OCI-M1 (cell line): ENCODE measurements at regions not wholly inside any gene's neighbourhood (a gene's known extent, or its start where the extent isn't known, plus 50 kb on each side); places are given as distances from the start of the nearest gene placed in this dataset.

Experiments
- DNase-seq: peaks from one replicate; lab custom pipeline; 2025; lab: John Stamatoyannopoulos, UW

DNA sequence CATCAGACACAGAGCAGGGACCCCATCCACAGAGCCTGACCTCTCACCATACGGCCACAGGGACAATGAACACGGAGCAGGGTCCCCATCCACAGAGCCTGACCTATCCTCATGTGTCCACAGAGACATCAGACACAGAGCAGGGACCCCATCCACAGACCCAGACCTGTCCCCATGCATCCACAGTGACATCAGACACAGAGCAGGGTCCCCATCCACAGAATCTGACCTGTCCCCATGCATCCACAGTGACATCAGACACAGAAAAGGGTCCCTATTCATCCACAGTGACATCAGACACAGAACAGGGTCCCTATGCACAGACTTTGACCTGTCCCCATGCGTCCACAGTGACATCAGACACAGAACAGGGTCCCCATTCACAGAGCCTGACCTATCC lies 325.1 kb upstream of the RAB6C start:
- DNase-seq = no peak

DNA sequence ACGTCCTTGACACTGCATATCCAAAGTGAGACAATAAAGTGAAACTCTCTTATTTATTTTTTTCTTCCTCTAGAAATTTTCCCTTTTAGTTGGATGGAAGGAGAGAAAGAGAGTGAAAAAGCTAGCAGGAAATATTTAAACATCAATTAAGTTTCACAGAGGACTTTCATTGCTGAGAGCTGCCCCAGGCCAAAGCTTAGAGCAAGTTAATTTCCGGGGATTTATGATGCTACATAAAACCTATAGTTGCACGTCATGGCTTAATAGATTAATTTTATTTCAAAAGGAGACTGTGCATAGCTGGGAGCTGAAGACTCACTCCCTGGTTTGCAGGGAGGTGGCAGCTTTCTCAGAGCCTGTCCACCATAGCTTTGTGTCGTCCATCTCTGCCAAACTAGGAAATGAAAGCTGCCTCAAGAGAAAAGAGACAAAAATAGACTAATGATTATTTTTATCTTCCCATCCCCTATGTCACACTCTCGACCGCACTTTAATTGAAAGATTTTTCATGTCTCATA lies 323.3 kb upstream of the RAB6C start:
- DNase-seq = no peak

DNA sequence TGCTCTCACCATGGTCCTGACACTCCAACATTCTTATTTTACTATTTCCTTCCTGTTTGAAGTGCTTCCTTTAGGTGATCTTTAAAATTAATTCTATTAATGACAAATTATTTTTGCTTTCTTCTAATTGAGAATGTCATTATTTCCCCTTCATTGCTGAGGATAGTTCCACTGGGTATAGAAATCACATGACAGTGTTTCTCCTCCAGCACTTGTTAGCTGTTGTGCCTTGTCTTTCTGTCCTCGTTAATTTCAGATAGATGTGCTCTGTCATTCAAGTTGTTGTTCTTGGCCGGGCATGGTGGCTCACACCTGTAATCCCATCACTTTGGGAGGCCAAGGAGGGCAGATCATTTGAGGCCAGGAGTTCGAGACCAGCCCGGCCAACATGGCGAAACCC lies 321.0 kb upstream of the RAB6C start:
- no peak for DNase-seq

DNA sequence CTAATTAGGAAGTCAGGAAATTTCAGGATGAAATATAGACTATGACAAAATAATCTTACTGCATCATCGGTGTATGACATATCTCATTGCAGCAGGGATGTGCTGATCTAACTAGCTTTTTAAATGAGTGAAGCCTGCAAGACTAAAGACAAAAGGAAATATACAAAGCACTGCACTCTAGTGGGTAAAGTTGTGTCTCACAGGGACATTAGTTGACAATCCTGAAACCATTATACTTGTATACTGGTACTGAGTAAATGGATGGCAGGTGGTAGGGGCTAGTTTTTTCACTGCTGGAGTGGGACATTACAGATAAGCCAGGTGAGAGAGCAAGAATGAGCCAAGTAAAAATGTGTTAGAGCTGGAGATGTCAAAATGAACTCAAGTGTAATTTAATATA lies 317.5 kb upstream of the RAB6C start:
- DNase-seq = no peak

DNA sequence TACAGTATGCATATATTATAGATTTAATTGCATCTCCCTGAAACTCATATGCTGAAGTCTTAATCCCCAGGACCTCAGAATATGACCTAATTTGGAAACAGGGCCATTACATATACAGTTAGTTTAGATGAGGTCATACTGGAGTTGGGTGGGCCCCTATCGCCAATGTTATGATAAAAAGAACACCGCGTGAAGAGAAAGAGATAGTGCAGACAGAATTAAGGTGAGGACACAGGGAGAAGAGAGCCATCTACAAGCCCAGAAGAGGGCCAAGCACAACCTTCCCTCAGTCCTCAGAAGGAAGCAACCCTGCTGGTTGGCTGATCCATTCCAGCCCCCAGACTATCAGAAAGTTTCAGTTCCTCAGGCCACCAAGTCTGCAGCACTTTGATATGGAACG lies 311.9 kb upstream of the RAB6C start:
- no peak for DNase-seq

DNA sequence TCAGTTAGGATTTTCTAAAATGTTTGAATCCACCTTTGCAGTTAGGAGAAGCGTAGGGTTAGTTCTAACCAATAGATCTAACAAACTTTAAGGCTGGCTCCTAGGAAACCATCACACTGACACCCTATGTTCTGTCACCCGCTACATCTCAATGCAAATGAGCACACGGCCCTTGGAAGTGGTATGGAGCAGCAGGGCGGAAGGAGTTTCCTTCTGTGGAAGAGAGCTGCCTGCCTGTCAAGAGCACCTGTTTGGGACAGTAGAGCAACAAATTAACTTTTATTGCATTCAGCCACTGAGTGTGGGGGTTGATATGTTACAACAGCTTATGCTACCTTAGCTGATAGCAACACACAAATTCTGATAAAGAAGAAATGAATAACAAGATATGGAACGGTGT lies 306.9 kb upstream of the RAB6C start:
- no peak for DNase-seq

DNA sequence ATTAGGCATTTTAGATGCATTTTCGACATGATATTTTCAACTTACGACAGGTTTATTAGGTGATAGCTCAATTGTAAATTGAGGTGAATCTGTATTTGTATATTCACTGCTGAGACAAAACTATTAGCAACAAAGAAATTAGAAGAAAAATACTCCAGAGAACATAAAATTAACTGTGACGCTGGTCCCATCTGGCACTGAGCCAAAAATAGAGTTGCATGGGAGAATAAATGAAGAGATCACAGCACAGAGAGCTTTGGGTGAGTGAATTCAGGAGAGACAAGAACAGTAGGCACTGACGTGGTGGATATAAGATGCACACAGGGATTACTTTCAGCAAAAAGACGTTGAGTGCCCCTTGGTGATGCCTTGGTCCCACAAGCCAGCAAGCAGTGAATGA lies 306.2 kb upstream of the RAB6C start:
- no peak for DNase-seq

DNA sequence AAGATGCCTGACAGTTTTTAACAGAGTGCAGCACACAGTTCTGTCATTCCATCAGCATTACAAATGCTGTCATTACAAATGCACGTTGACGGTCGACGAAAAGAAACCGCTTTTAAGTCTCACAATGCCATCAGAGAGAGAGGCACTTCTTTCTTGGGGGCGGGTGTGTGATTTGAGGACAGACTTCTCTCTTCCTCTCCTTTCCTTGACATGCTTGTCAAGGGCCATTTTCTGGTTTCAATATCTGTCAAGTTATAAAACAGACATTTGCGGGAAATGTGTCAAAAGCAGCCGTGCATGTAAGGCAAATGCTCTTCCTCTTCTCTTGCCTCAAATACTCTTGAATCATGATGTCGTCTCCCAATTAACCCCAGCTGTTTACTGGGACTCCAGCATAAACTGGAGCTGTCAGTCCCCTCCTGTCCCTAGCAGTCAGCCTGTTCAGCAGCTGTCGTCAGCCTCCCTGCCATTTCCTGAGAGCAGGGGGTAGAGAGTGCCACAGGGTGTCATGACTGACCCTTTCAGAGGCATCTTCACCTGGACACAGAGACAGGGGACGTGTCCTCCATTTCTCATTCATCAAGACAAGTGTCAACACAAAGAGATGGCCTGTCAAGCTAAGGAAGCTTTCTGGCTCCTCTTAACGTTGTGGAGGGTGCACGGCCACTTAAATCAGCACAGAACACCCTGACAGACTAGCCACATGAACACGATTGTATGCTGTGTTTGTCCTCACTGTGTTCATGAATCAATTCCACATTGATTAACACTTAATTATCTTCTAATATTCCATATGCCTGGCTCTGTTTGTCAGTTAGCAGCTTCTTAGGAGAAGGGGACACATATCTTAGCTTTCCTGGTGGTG lies 305.4 kb upstream of the RAB6C start:
- no peak for DNase-seq

DNA sequence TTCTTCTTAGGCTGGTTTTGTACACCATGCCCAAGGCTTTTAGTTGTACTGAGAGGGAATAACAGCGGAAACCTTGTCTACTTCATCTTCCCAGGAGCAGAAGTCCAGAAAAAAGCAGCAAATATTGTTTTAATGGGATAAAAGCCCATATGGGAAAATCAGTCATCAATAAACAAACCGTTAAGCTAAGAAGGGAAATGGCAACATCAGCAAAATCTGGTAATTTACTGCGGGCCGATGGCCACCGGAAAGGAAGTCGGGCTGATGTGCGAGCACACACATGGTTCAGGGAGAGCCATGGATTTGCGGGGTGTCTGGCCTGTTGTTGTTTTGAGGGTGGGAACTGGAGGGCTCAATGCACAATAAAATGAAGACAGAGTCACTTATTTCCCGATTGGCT lies 300.7 kb upstream of the RAB6C start:
- DNase-seq = no peak

DNA sequence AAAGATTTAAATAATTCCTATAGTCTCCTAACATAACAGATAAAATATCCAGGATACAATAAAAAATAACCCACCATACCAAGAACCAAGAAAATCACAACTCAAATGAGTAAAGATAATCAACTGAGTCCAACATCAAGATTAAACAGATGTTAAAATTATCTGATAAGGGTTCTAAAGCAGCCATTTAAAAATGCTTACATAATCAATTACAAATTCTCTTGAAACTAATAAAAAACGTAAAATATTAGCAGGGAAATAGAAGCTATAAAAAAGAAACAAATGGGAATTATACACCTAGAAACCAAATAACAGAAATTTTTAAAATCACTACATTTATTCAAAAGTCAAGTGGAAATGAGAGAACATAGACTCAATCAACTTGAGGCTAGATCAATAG lies 297.7 kb upstream of the RAB6C start:
- DNase-seq = no peak

DNA sequence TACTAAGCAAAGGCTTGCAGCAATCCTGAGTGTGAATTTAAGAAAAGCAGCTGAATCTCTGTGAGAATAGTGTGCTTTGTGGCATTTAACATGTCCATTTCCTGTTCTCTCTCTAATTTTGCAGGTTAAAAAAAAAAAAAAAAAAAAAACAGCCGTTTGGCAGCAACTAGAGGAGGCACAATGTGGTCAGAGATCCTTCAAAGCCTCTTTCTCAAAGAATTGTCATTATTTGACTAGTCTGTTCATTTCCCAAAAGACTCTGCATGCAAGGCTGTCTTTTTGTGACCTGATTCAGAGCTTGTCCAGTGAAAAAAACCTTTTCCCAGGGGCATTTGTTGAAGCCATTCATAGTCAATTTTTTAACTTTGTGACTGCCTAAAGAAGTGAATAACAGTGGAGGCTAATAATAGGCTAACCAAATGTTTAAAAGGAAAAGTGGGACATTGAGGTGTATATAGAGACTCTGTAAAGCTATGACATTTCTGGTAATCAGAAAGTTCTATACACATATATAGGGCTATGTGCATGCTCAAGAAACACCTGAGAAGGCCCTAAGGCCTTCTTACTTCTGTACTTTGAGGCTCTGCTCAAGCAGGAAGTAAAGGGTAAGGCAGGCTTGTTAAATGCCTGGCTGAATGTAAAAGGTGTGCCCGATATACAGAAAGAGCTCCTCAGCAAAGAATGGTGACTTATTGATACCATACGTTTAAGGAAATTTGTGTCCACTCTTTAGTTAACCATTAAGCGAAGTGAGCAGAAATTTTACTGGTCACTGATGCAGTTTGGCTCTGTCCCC lies 289.6 kb upstream of the RAB6C start:
- no peak for DNase-seq

DNA sequence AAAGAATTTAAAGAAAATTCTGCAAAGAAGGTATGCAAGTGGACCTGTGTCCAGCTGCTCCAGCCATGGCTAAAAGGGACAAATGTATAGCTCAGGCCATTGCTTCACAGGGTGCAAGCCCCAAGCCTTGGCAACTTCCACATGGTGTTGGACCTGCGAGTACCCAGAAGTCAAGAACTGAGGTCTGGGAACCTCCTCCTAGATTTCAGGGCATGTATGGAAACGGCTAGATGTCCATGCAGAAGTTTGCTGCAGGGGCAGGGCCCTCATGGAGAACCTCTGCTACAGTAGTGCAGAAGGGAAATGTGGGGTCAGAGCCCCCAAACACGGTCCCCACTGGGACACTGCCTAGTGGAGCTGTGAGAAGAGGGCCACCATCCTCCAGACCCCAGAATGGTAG lies 284.0 kb upstream of the RAB6C start:
- no peak for DNase-seq

DNA sequence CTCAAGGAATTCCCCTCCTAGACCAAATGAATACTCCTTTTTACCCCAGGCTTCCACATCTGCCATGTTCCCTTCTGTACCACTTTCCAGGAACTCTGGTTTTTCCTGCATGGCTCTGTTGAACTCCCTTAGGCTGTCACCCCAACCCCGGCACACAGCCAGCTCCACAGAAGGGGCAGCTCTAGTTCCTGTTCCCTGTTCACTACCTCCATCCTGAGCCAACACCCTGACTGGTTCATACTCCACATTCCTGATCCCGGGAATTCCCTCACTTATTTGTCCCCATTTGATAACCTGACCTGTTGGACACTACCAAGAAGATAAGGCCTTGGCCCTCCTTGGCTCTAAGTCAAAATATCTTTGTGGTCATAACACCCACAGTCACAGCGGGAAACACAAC lies 280.9 kb upstream of the RAB6C start:
- no peak for DNase-seq

DNA sequence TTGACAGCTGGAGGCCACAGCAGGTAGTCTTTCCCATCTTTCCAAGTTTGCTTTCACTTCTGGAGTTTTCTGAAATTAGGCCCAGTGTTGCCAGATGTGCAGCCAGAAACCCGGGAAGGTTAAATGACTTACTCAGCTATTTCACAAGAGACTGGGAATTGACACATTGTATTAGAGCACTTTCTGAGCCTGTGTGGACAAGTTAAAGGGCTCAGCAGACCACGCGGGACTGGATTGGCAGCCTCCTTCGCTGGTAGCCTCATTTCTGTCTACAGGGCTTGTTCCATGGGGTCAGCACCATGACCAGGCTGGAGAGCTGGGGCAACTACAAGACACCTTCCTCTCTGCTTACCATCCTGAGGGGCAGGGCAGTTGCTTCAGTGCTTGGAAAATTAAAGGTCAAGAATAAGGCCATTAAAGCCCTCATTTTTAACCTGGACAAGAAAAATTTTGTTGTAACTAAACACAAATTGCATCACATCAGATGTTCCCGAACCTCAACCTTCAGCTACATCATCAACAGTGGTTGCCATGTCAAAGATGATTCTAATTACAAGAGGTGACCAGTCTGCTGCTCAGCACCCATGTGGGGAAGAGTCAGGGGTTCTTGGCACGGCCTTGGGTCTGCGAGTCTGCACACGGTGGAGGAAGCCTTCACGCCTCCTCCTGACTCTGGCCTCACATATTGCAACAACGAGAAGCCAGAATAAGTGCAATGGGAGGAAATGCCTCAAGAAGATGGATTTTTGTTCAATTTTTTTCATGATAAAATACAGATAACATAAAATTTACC lies 279.5 kb upstream of the RAB6C start:
- no peak for DNase-seq

DNA sequence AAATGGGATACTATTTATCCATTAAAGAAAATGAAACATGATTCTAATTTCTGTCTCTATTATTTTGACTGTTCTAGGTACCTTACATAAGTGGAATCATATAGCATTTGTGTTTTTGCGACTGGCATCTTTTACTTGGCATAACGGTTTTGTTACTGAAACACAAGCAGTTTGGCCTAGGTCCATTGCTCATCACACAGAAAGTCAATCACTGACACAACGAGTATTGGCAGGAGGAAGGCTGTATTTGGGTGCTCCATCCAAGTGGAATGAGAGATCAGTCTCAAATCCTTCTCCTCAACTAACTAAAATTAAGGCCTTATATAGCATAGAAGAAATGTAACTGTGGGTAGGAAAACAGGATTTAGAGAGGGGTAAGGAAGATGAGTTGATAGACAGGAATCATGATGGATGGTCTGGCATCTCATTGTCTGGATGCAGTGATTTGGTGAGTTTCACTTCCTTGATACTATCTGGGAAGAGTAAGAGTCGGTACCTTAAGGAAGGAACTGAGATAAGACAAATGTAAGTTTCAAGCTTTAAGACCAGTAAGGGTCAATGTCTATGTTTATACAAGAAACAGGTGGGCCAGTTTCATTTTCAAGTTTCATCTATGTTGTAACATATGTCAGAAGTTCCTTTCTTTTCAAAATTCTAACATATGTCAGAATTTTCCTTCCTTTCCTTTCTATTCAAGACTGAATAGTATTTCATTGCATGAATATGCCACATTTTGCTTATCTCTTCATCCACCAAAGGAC lies 276.9 kb upstream of the RAB6C start:
- DNase-seq = no peak

DNA sequence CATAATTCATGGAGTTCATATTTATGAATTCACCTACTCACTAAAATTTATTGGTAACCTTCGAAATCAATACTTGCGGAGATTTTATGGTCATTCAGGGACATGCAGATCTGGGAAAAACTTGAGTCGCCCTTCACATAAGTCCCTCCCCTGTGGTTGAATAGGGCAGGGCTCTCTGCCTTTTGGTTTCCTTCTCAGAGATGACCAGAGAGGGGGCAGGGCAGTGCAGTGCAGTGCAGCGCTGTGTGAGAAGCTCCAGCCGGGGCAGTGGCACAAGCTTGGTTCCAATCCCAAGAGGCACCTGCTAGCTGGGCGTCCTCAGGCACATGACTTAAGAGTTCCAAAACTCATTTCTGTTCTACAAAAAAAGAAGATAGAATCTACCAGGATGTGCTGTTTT lies 274.4 kb upstream of the RAB6C start:
- no peak for DNase-seq

DNA sequence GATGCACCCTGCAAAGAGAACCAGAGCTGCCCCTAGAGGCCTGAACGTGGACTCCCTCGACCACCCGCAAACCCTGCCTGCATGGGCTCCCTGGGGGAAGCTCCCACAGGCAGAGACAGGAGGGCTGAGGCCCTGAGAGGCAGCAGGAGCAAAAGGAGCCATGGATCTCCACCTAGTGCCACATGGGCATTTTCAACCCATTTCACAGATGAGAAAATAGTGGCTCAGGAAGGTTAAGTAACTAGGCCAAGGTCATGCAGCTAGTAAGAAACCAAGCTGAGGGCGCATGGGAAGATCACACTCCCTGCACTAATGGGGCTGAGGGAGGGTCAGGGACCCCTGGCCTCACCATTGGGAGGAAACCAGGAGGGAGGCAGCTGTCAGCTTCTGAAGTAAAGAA lies 271.7 kb upstream of the RAB6C start:
- DNase-seq = no peak

DNA sequence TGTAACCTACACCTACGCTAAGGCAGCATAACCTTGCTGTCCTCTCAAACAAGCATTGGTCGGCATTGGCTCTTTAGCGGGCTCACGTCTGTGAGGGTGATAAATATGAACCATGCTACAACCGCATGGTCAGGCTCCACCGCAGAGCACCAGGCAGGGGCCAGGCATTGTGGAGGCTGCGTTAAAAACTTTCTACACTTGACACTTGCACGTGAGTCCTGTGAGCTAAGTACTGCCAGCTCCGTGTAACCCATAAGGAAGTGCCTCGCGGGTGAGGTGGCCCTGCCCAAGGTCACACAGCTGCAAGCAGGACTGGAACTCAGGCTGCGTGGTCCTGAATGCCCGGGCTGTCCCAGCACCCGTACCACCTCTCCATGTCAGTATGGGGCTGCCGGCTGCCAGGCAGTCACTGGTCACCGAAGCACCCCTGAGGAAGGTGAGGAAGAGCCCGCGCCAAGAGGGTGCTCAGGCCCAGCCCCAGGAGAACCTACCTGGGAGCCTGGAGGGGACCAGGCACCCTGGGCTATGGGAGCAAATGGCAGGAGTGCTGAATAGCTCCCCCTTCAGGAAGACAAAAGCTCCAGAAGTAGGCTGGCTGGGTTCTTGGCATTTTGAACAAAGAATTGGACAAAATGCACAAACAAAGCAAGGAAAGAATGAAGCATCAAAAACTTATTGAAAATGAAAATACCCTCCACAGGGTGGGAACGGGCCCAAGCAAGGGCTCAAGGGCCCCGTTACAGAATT lies 271.1 kb upstream of the RAB6C start:
- DNase-seq = no peak

DNA sequence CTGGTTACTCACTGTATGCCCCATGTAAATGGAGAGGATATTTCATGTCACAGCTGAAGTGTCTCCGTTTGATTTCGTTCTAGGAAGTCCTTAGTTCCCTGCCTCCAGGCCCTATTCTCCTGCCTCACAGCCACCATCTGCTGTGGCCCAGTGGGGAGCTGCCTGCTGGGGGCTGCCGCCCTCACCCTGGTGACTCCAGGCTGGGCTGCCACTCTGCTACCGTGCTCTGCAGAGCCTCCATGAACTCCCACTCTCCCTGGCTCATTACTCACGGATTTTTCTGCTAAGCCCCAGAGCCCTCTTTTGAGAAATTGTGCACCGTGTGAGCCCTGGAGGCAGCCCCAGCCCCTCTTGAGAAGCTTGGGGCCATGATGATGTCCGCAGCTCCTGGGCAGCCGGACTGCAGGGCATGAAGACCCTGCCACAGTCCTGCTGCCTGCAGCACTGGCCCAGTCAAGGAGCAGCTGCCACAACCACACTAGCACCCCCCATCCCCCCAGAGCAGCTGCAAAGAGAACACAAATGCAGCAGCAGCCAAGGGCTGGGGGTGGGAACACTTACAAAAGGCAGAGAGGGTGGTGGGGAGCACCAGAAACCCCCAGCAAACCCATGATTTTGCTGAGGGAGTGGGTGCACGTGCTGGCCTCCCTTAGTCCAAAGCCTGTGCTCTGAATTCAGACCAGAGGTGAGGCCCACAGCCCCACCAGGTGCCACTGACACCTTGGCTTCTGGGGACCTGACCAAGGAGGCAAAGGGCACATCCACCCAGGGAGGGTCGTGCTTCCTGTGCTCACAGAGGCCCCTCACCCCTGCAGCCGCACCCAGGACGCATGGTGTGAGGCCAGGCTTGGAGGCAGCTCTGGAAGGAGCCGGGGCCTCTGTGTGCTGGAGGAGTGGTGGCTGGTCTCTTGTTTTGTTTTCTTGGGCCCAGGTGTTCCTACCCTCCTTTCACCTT lies 270.2 kb upstream of the RAB6C start:
- DNase-seq = no peak
